HCT116 (cell line): ENCODE measurements at regions not wholly inside any gene's neighbourhood (a gene's known extent, or its start where the extent isn't known, plus 50 kb on each side); places are given as distances from the start of the nearest gene placed in this dataset.

Experiments
- ATAC-seq: fragments of 200-7000 bp; cut with Tn5 transposase; 2 replicates; pipeline ENCODE4 v1.9.1; 2020; ENCODE audit warnings: mild to moderate bottlenecking, moderate library complexity
- BruUV-seq: library from RNA; stranded (reverse); fragments of 400-500 nt; replicated peaks from 2 replicates; lab custom pipeline; 2021; lab: Mats Ljungman, UMichigan
- CTCF ChIA-PET: fragments of 300-600 bp; sonication (Branson Sonifier 250); formaldehyde crosslinking; loops from one replicate; lab custom pipeline; 2021; ENCODE audit warnings: antibody characterized with exemption; lab: Charles Lee
- POLR2A ChIA-PET: fragments of 300-600, 350-600 bp; sonication (Branson Sonifier 250); formaldehyde crosslinking; loops from one replicate; lab custom pipeline; 2021; ENCODE audit warnings: antibody characterized with exemption; lab: Charles Lee
- RAD21 ChIA-PET, 2 experiments: fragments of 300-600 bp; sonication (Branson Sonifier 250); formaldehyde crosslinking; loops; one replicate each; lab custom pipeline; 2023; ENCODE audit warnings: low total read pairs in 2 of 2; ENCODE audit not compliant: uncharacterized antibody in 2 of 2, unreplicated experiment in 2 of 2, low non-redundant PET in 1 of 2; lab: Charles Lee
- DNase-seq: peaks from one replicate; pipeline ENCODE4 v3.0.0-alpha.2; 2010; ENCODE audit warnings: low read depth, low spot score
- H2AFZ ChIP-seq: fragments of 200-600 bp; shearing (Covaris generic), sonication (generic); 2 replicates; pipeline ENCODE4 v1.6.1; 2017; ENCODE audit warnings: low read depth, mixed run types, mixed read lengths, antibody characterized with exemption, low read length; ENCODE audit not compliant: poor library complexity, severe bottlenecking
- H3K27ac ChIP-seq: 2 replicates; pipeline ENCODE4 v1.5.1; 2012; ENCODE audit warnings: low read depth, low read length
- H3K27me3 ChIP-seq: fragments of 200-600 bp; sonication (generic); 2 replicates; pipeline ENCODE4 v1.6.1; 2016; ENCODE audit warnings: mixed run types, low read length, mixed read lengths; ENCODE audit not compliant: insufficient read depth
- H3K36me3 ChIP-seq, 2 experiments: fragments of 200-500 bp in 1 of 2; fragments of 200-600 bp in 1 of 2; sonication (Bioruptor generic) in 1 of 2; sonication (generic) in 1 of 2; 2 replicates each; pipeline versions ENCODE4 v1.5.1 to v1.6.1; 2014 to 2016; ENCODE audit warnings: low read length in 2 of 2, inconsistent platforms in 1 of 2, mixed read lengths in 1 of 2, mixed run types in 1 of 2; ENCODE audit not compliant: insufficient read depth in 2 of 2, control insufficient read depth in 1 of 2
- H3K4me1 ChIP-seq, 2 experiments: fragments of 200-600 bp in 1 of 2; sonication (generic) in 1 of 2; 2 replicates each; pipeline versions ENCODE4 v1.5.1 to v1.6.1; 2012 to 2017; ENCODE audit warnings: low read length in 2 of 2, inconsistent platforms in 1 of 2, mild to moderate bottlenecking in 1 of 2, mixed read lengths in 1 of 2, mixed run types in 1 of 2, moderate library complexity in 1 of 2; ENCODE audit not compliant: insufficient read depth in 2 of 2, control insufficient read depth in 1 of 2
- H3K4me2 ChIP-seq: fragments of 200-600 bp; sonication (generic); 2 replicates; pipeline ENCODE4 v1.6.1; 2017; ENCODE audit warnings: mixed run types, low read length, mixed read lengths
- H3K4me3 ChIP-seq, 2 experiments: fragments of 200-600 bp in 1 of 2; sonication (generic) in 1 of 2; replicated peaks in 1 of 2; 2 replicates each; pipeline ENCODE4 v1.5.1; 2011 to 2016; ENCODE audit warnings: low read length in 2 of 2, control low read depth in 1 of 2, low read depth in 1 of 2, mild to moderate bottlenecking in 1 of 2, mixed read lengths in 1 of 2, mixed run types in 1 of 2
- H3K79me2 ChIP-seq: fragments of 200-600 bp; sonication (generic); 2 replicates; pipeline ENCODE4 v1.6.1; 2017; ENCODE audit warnings: mild to moderate bottlenecking, mixed run types, low read length, moderate library complexity, mixed read lengths; ENCODE audit not compliant: insufficient read depth
- H3K9ac ChIP-seq: fragments of 200-600 bp; sonication (generic); 2 replicates; pipeline ENCODE4 v1.6.1; 2016; ENCODE audit warnings: low read length, mixed read lengths
- H3K9me2 ChIP-seq: fragments of 200-600 bp; sonication (generic), shearing (Covaris generic); 2 replicates; pipeline ENCODE4 v1.6.1; 2017; ENCODE audit warnings: mixed run types, mild to moderate bottlenecking, moderate library complexity; ENCODE audit not compliant: insufficient read depth
- H3K9me3 ChIP-seq, 2 experiments: fragments of 200-500 bp in 1 of 2; fragments of 200-600 bp in 1 of 2; sonication (Bioruptor generic) in 1 of 2; sonication (generic) in 1 of 2; 2 replicates each; pipeline ENCODE4 v1.6.1; 2014 to 2017; ENCODE audit warnings: low read length in 2 of 2, mixed read lengths in 2 of 2, inconsistent platforms in 1 of 2, low read depth in 1 of 2, mild to moderate bottlenecking in 1 of 2, mixed run types in 1 of 2, moderate library complexity in 1 of 2; ENCODE audit not compliant: control insufficient read depth in 1 of 2, insufficient read depth in 1 of 2
- H4K20me1 ChIP-seq: fragments of 200-600 bp; sonication (generic), shearing (Covaris generic); 2 replicates; pipeline ENCODE4 v1.6.1; 2017; ENCODE audit warnings: mixed run types, mild to moderate bottlenecking, moderate library complexity; ENCODE audit not compliant: insufficient read depth
- CBX3 ChIP-seq: IDR thresholded peaks from 2 replicates; pipeline ENCODE4 v1.6.1; 2012; ENCODE audit warnings: low read depth
- ELF1 ChIP-seq: IDR thresholded peaks from 2 replicates; pipeline ENCODE4 v1.6.1; 2012; ENCODE audit warnings: low read depth, borderline replicate concordance
- EZH2 ChIP-seq: fragments of 200-600 bp; sonication (generic); IDR thresholded peaks from 2 replicates; pipeline ENCODE4 v1.6.1; 2017; ENCODE audit warnings: antibody characterized with exemption, mixed run types
- EZH2phosphoT487 ChIP-seq: fragments of 200-600 bp; IDR thresholded peaks from 2 replicates; pipeline ENCODE4 v1.6.1; 2018; ENCODE audit warnings: antibody characterized with exemption, borderline replicate concordance
- FOSL1 ChIP-seq: IDR thresholded peaks from 2 replicates; pipeline ENCODE4 v1.6.1; 2012; ENCODE audit warnings: low read depth
- SIN3A ChIP-seq: IDR thresholded peaks from 2 replicates; pipeline ENCODE4 v1.6.1; 2012; ENCODE audit warnings: low read depth
- YY1 ChIP-seq: IDR thresholded peaks from 2 replicates; pipeline ENCODE4 v1.6.1; 2011; ENCODE audit warnings: low read length, low read depth, moderate library complexity, mild to moderate bottlenecking; ENCODE audit not compliant: insufficient replicate concordance; ENCODE audit errors: extremely low read depth
- ZNF274 ChIP-seq: fragments of 200-500 bp; sonication (Bioruptor generic); IDR thresholded peaks from 2 replicates; pipeline ENCODE4 v1.6.1; 2014; ENCODE audit warnings: mild to moderate bottlenecking, low read depth, low read length, inconsistent platforms
- intact Hi-C: fragments of 100-400 bp; cut with micrococcal nuclease; formaldehyde crosslinking; loops from 2 replicates; pipeline ENCODE4 v1.10.0; 2022
- TF ChIP-seq, protein P1 (sequence below): IDR thresholded peaks from 2 replicates; pipeline ENCODE4 v1.6.1; 2012; ENCODE audit warnings: low read depth
- TF ChIP-seq, protein P2 (sequence below), 3 experiments: fragments of 200-600 bp in 1 of 3; sonication (generic) in 1 of 3; IDR thresholded peaks in 2 of 3; conservative IDR thresholded peaks in 1 of 3; 2 replicates each; pipeline ENCODE4 v1.5.1; 2012 to 2017; ENCODE audit warnings: low read depth in 2 of 3, low read length in 2 of 3, antibody characterized with exemption in 1 of 3, borderline replicate concordance in 1 of 3, control low read depth in 1 of 3, mild to moderate bottlenecking in 1 of 3, mixed read lengths in 1 of 3, mixed run types in 1 of 3, moderate library complexity in 1 of 3; ENCODE audit not compliant: insufficient read depth in 1 of 3
- TF ChIP-seq, protein P3 (sequence below): IDR thresholded peaks from 2 replicates; pipeline ENCODE4 v1.6.1; 2012

DNA sequence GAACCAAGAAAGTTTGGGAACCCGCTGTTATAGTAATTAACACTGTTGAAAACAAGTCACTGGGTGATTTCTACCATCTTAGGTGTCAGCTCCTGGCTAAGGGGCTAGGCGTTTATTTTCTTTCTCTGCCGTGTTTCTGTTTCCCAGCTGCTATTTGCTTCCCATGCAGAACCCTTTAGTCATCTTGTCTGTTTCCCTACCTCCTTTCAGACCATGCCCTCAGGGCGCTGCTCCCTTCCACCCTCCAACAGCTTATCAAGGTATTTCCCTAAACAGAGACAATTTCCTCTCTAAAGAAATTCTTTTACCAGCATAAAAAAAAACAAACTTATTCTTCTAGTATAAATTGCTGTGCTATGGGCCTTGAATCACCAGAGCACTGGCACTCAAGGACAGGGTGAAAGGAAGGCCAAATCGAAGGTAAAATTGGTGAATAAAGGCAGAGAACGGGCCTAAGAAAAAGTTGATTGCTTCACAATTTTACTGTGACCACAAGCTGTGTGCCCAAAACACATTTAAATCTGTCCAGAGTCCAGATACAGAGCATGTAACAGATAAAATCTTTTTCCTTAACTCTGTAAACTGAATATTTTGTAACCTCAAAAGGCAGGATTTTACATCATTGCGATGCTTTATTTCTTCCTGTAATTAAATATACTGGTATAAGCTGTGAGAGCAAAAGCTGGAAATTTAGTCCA lies 319.2 kb downstream of the ZNF621 start:
- Histone ChIP-seq H2AFZ (no peak overlapping the region), H3K27ac (no peak overlapping the region), H3K36me3 (no peaks in the 10 kb centered on the region), H3K4me3 (no peak overlapping the region), H4K20me1 (no peaks in the 10 kb centered on the region), H3K27me3 (peaks cover 17% of the 10 kb centered on the region), H3K9me3 (no peaks in the 10 kb centered on the region), H3K4me1 (no peaks in the 10 kb centered on the region), H3K9me2 (no peaks in the 10 kb centered on the region), H3K79me2 (no peaks in the 10 kb centered on the region), H3K9ac (no peak overlapping the region), H3K4me2 (no peak overlapping the region)
- DNase-seq (no peak), ATAC-seq (no peak)
- POLR2A ChIA-PET, result no interaction called here
- BruUV-seq, result no TSS peak
- CTCF ChIA-PET, result no interaction called here
- TF ChIP-seq ELF1 (no peak), CBX3 (no peak), YY1 (no peak), ZNF274 (no peak), SIN3A (no peak), EZH2 (no peak), FOSL1 (no peak), EZH2phosphoT487 (no peak)
- TF ChIP-seq, protein P1, sequence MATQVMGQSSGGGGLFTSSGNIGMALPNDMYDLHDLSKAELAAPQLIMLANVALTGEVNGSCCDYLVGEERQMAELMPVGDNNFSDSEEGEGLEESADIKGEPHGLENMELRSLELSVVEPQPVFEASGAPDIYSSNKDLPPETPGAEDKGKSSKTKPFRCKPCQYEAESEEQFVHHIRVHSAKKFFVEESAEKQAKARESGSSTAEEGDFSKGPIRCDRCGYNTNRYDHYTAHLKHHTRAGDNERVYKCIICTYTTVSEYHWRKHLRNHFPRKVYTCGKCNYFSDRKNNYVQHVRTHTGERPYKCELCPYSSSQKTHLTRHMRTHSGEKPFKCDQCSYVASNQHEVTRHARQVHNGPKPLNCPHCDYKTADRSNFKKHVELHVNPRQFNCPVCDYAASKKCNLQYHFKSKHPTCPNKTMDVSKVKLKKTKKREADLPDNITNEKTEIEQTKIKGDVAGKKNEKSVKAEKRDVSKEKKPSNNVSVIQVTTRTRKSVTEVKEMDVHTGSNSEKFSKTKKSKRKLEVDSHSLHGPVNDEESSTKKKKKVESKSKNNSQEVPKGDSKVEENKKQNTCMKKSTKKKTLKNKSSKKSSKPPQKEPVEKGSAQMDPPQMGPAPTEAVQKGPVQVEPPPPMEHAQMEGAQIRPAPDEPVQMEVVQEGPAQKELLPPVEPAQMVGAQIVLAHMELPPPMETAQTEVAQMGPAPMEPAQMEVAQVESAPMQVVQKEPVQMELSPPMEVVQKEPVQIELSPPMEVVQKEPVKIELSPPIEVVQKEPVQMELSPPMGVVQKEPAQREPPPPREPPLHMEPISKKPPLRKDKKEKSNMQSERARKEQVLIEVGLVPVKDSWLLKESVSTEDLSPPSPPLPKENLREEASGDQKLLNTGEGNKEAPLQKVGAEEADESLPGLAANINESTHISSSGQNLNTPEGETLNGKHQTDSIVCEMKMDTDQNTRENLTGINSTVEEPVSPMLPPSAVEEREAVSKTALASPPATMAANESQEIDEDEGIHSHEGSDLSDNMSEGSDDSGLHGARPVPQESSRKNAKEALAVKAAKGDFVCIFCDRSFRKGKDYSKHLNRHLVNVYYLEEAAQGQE, result no peak
- TF ChIP-seq, protein P2, sequence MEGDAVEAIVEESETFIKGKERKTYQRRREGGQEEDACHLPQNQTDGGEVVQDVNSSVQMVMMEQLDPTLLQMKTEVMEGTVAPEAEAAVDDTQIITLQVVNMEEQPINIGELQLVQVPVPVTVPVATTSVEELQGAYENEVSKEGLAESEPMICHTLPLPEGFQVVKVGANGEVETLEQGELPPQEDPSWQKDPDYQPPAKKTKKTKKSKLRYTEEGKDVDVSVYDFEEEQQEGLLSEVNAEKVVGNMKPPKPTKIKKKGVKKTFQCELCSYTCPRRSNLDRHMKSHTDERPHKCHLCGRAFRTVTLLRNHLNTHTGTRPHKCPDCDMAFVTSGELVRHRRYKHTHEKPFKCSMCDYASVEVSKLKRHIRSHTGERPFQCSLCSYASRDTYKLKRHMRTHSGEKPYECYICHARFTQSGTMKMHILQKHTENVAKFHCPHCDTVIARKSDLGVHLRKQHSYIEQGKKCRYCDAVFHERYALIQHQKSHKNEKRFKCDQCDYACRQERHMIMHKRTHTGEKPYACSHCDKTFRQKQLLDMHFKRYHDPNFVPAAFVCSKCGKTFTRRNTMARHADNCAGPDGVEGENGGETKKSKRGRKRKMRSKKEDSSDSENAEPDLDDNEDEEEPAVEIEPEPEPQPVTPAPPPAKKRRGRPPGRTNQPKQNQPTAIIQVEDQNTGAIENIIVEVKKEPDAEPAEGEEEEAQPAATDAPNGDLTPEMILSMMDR (IDR thresholded peaks at IDR 0.05 in 2 of 3, conservative IDR thresholded peaks at IDR 0.05 in 1 of 3; ENCODE audit: borderline replicate concordance in 1 of 3, insufficient read depth in 1 of 3, low read depth in 2 of 3, low read length in 2 of 3), result no peak
- TF ChIP-seq, protein P3, sequence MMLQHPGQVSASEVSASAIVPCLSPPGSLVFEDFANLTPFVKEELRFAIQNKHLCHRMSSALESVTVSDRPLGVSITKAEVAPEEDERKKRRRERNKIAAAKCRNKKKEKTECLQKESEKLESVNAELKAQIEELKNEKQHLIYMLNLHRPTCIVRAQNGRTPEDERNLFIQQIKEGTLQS, result no peak
- intact Hi-C loops, result no loop called here
- RAD21 ChIA-PET, result no interaction called here
